ENCODE measurements at regions not wholly inside any gene's neighbourhood (a gene's known extent, or its start where the extent isn't known, plus 50 kb on each side); places are given as distances from the start of the nearest gene placed in this dataset.

GRCh38 chr5:82854956-82855355 is 222.2 kb downstream of the TMEM167A start:
- DNase-seq (ENCODE audit: low spot score) = no peak
- no peaks in the 10 kb centered on the region for H3K36me3 ChIP-seq (ENCODE audit: insufficient read depth, low read length, poor library complexity, severe bottlenecking)
- no peak overlapping the region for H3K4me3 ChIP-seq (ENCODE audit: low read depth, low read length, poor library complexity, severe bottlenecking)
- no peaks in the 10 kb centered on the region for H3K9me3 ChIP-seq (ENCODE audit: low read depth, low read length, poor library complexity, severe bottlenecking)
- ChIA-PET CTCF (no interaction called here), POLR2A (ENCODE audit: low non-redundant PET) (no interaction called here)
- H3K27me3 ChIP-seq (replicated peaks; ENCODE audit: insufficient read depth, low read depth, low read length, poor library complexity) = peaks cover 6% of the 10 kb centered on the region
- BruUV-seq (replicated peaks) = no TSS peak
- no peak overlapping the region for H3K27ac ChIP-seq (ENCODE audit: low read depth, low read length, poor library complexity, severe bottlenecking)
- TF ChIP-seq CTCF (conservative IDR thresholded peaks at IDR 0.05; ENCODE audit: low read depth, low read length) = no peak
- no peak for TF ChIP-seq EZH2 (IDR thresholded peaks at IDR 0.05; ENCODE audit: borderline replicate concordance, low read depth, low read length, poor library complexity, severe bottlenecking)
- intact Hi-C loops (cut with micrococcal nuclease; ENCODE audit: unreplicated experiment) = no loop called here
- no peaks in the 10 kb centered on the region for H3K4me1 ChIP-seq (ENCODE audit: insufficient read depth, low read length, poor library complexity, severe bottlenecking)

- CTCF ChIA-PET = no interaction called here
- POLR2A ChIA-PET (ENCODE audit: low non-redundant PET) = no interaction called here
- BruUV-seq (replicated peaks) = no TSS peak
Observed at GRCh38 chr5:82851471-82851870, 225.7 kb downstream of the TMEM167A start.

GRCh38 chr5:82850393-82850792 is 226.8 kb downstream of the TMEM167A start:
- ChIA-PET CTCF (no interaction called here), POLR2A (ENCODE audit: low non-redundant PET) (no interaction called here)
- DNase-seq (ENCODE audit: low spot score) = no peak

More at GRCh38 chr5:82851471-82851870, 225.7 kb downstream of the TMEM167A start:
- no peaks in the 10 kb centered on the region for H3K9me3 ChIP-seq (ENCODE audit: low read depth, low read length, poor library complexity, severe bottlenecking)
- no peak overlapping the region for H3K27ac ChIP-seq (ENCODE audit: low read depth, low read length, poor library complexity, severe bottlenecking)
- no peak overlapping the region for H3K4me3 ChIP-seq (ENCODE audit: low read depth, low read length, poor library complexity, severe bottlenecking)
- TF ChIP-seq EZH2 (IDR thresholded peaks at IDR 0.05; ENCODE audit: borderline replicate concordance, low read depth, low read length, poor library complexity, severe bottlenecking) (no peak), CTCF (conservative IDR thresholded peaks at IDR 0.05; ENCODE audit: low read depth, low read length) (no peak)
- H3K27me3 ChIP-seq (replicated peaks; ENCODE audit: insufficient read depth, low read depth, low read length, poor library complexity) = peaks cover 6% of the 10 kb centered on the region
- DNase-seq (ENCODE audit: low spot score) = no peak
- intact Hi-C loops (cut with micrococcal nuclease; ENCODE audit: unreplicated experiment) = no loop called here
- no peaks in the 10 kb centered on the region for H3K36me3 ChIP-seq (ENCODE audit: insufficient read depth, low read length, poor library complexity, severe bottlenecking)
- H3K4me1 ChIP-seq (ENCODE audit: insufficient read depth, low read length, poor library complexity, severe bottlenecking) = no peaks in the 10 kb centered on the region

More at GRCh38 chr5:82850393-82850792, 226.8 kb downstream of the TMEM167A start:
- H3K27me3 ChIP-seq (replicated peaks; ENCODE audit: insufficient read depth, low read depth, low read length, poor library complexity) = peaks cover 6% of the 10 kb centered on the region
- H3K4me3 ChIP-seq (ENCODE audit: low read depth, low read length, poor library complexity, severe bottlenecking) = no peak overlapping the region
- intact Hi-C loops (cut with micrococcal nuclease; ENCODE audit: unreplicated experiment) = no loop called here
- H3K27ac ChIP-seq (ENCODE audit: low read depth, low read length, poor library complexity, severe bottlenecking) = no peak overlapping the region
- no TSS peak for BruUV-seq (replicated peaks)
- H3K4me1 ChIP-seq (ENCODE audit: insufficient read depth, low read length, poor library complexity, severe bottlenecking) = no peaks in the 10 kb centered on the region
- TF ChIP-seq EZH2 (IDR thresholded peaks at IDR 0.05; ENCODE audit: borderline replicate concordance, low read depth, low read length, poor library complexity, severe bottlenecking) (no peak), CTCF (conservative IDR thresholded peaks at IDR 0.05; ENCODE audit: low read depth, low read length) (no peak)
- no peaks in the 10 kb centered on the region for H3K9me3 ChIP-seq (ENCODE audit: low read depth, low read length, poor library complexity, severe bottlenecking)
- H3K36me3 ChIP-seq (ENCODE audit: insufficient read depth, low read length, poor library complexity, severe bottlenecking) = no peaks in the 10 kb centered on the region

Measured in A673 (cell line).